Activated CD8-positive, alpha-beta memory T cell treated with anti-CD3 and anti-CD28 coated beads for 4 hours (primary cell): ENCODE measurements at regions not wholly inside any gene's neighbourhood (a gene's known extent, or its start where the extent isn't known, plus 50 kb on each side); places are given as distances from the start of the nearest gene placed in this dataset.
"Not testable (repeated sequence)": the region's sequence is repeated elsewhere in the genome, so short reads cannot be mapped to it uniquely, and the experiment has no call there.

Experiments used
- DNase-seq, 2 donors: peaks; one replicate each; pipeline ENCODE4 v3.0.0-alpha.2; 2020; ENCODE audit warnings: low read depth in 2 of 2

DNA sequence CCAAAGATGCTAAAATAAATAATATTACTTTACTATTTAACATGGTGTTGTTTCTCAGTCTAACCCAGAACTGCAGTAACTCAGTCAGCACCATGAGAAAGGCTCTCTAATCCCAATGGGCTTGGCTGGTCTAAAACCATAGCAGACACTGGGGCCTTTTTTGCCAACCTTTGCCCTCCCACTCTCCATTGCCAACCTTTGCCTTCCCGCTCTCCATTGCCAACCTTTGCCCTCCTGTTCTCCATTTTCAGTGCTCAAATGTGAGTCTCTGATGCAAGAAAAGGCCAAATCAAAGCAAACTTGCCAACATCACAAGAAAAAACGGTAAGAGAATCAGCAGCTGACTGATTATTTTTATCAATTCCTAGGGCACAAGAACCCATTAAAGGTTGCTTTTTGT is 1681.2 kb downstream of the SLITRK5 start:
- DNase-seq: no peak

GRCh38 chr13:89361909-89362308 is 1690.7 kb downstream of the SLITRK5 start:
- DNase-seq: no peak

GRCh38 chr13:89363144-89363543 is 1692.0 kb downstream of the SLITRK5 start:
- no peak for DNase-seq

GRCh38 chr13:89372193-89372592 is 1701.0 kb downstream of the SLITRK5 start:
- DNase-seq: no peak

- DNase-seq: no peak
Observed at GRCh38 chr13:89375839-89376238, 1704.7 kb downstream of the SLITRK5 start.

DNA sequence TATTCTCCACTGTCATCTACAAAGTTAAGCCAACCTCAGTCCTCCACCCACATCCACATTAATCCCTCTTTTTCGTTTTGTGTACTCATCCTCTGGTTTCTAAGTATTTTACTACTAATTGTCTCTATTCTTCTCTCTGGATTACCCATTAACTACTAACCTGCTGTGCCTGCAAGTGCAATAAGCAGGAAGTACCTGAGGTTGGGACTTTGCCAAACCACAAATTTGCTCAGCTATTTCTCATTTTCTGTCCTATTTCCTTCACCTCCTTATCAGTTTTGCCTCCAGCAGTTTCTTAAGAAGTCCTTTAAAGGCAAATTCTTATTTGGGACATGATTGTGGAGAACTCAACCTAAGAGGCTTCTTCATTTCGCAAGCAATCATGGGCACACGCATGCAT is 1708.9 kb downstream of the SLITRK5 start:
- DNase-seq: no peak

GRCh38 chr13:89382981-89383380 is 1711.8 kb downstream of the SLITRK5 start:
- DNase-seq: no peak

- DNase-seq: no peak
Observed at GRCh38 chr13:89383891-89384290, 1712.7 kb downstream of the SLITRK5 start.

DNA sequence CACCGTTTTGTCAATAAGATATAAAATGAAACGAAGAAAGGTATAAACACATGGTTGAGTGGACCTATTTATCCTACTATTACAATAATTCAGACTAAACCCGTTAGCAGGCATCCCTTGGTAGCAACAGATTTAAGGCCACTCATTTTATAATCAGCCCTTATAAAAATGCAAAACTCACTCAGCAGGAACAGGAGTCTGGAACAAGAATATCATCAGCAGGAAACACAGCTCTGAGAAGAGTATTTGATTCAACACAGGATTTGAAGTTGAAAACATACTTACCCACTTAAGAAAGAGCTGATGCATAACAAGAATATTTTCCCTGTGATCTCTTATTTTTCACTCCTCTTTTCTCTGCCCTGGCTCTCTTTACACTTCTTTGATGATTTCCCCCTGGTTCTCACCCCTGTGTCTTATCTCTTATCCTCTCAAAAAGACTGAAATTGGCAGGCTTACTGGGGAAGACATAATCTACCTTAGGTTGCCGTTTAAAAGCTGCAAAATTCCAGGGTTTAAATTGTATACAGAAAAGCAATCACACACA is 1722.7 kb downstream of the SLITRK5 start:
- DNase-seq: no peak

GRCh38 chr13:89401264-89401675 is 1730.1 kb downstream of the SLITRK5 start:
- no peak for DNase-seq

DNA sequence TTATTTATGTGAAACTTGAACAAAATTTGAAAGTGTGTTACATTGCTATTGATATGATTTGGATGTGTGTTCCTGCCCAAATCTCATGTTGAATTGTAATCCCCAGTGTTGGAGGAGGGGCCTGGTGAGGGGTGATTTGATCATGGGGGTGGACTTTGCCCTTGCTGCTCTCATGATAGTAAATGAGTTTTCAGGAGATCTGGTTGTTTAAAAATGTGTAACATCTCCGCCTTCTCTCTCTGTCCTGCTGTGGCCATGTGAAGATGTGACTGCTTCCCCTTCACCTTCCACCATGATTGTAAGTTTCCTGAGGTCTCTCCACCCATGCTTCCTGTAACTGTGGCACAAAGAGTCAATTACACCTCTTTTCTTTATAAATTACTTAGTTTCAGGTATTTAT is 1731.0 kb downstream of the SLITRK5 start:
- no peak for DNase-seq

DNA sequence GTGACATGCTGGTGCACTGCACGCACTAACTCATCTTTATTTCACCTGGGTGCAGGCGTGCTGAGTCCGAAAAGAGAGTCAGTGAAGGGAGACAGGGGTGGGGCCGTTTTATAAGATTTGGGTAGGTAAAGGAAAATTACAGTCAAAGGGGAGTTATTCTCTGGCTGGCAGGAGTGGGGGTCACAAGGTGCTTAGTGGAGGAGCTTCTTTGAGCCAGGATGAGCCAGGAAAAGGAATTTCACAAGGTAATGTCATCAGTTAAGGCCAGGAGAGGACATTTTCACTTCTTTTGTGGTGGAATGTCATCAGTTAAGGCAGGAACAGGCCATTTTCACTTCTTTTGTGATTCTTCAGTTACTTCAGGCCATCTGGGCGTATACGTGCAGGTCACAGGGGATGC is 1734.9 kb downstream of the SLITRK5 start:
- not testable (repeated sequence) for DNase-seq

GRCh38 chr13:89407357-89407756 is 1736.2 kb downstream of the SLITRK5 start:
- no peak for DNase-seq

- no peak for DNase-seq
Observed at GRCh38 chr13:89432997-89433396, 1761.8 kb downstream of the SLITRK5 start.

GRCh38 chr13:89434624-89435023 is 1763.5 kb downstream of the SLITRK5 start:
- not testable (repeated sequence) for DNase-seq

GRCh38 chr13:89454681-89455080 is 1783.5 kb downstream of the SLITRK5 start:
- no peak for DNase-seq

- DNase-seq: no peak
Observed at GRCh38 chr13:89455225-89455624, 1784.1 kb downstream of the SLITRK5 start.

- DNase-seq: no peak
Observed at GRCh38 chr13:89455741-89456140, 1784.6 kb downstream of the SLITRK5 start.

GRCh38 chr13:89457977-89458376 is 1786.8 kb downstream of the SLITRK5 start:
- no peak for DNase-seq

DNA sequence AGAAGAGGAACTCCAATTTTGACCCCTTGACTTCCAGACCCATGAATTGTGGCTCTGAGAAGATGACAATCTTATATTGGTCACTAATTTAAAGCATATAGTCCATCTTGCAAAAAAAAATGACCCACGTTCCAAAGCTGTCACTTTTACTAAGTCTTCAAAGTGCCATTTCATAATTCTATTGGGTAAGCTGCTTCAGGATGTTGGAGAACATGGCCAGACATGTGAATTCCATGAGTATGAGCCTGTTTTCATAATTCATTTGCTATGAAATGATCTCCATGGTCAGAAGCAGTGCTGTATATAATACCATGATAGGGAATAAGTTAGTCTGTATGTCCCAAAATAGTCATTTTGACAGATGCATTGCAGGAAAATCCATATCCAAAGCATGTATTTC is 1787.3 kb downstream of the SLITRK5 start:
- no peak for DNase-seq

DNA sequence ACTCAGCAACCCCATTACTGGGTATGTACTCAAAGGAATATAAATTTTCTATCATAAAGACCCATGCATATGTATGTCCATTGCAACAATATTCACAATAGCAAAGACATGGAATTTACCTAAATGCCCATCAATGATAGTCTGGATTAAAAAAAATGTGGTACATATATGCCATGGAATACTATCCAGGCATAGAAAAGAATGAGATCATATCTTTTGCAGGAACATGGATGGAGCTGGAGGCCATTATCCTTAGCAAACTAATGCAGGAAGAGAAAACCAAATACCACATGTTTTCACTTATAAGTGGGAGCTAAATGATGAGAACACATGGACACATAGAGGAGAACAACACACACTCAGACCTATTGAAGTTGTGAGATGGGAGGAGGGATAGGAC is 1789.7 kb downstream of the SLITRK5 start:
- DNase-seq: not testable (repeated sequence)

GRCh38 chr13:89465366-89465765 is 1794.2 kb downstream of the SLITRK5 start:
- DNase-seq: no peak

DNA sequence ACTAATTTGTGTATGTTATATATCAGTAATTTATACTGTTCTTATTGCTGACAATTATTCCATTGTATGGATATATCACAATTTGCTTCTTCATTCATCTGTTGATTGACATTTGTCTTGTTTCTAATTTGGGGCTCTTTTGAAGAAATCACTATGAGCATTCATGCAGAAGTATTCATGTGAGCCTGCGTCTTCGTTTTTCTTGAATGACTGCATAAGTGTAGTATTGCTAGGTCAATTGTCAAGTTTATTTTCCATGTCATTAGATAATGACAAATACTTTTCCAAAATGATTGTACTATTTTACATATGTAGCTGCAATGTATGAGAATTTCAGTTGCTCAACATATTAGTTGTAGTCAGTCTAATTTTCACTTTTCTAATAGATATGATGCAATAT is 1796.9 kb downstream of the SLITRK5 start:
- DNase-seq: no peak

GRCh38 chr13:89470901-89471300 is 1799.7 kb downstream of the SLITRK5 start:
- no peak for DNase-seq
